ENCODE measurements at regions not wholly inside any gene's neighbourhood (a gene's known extent, or its start where the extent isn't known, plus 50 kb on each side); places are given as distances from the start of the nearest gene placed in this dataset.

DNA sequence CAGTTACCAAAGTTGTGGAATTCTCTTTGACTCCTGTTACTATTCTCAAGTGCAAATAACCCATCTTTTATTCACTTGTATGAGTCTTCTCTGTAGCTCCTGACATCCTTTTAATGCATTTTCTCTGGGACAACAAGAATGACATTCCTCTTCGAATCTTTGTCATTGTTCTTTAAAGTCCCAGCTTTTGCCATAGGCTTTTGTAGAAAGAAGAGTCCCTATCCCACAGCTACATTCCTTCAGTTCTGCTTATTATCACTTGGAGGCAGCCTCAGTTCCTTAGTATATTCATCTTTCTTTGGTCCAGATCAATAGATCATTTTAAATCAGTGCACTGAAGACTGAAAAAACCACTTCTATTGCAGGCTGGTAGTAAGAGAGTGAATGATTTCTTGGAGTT lies 560.2 kb downstream of the DACH1 start:
- ATAC-seq: no peak
- TF ChIP-seq TCF4 (CRISPR knock-in tag; IDR thresholded peaks at IDR 0.05; ENCODE audit: borderline replicate concordance) (no peak), TOX (CRISPR knock-in tag; IDR thresholded peaks at IDR 0.05; ENCODE audit: borderline replicate concordance) (no peak), OSR1 (CRISPR knock-in tag; IDR thresholded peaks at IDR 0.05) (no peak), ISL1 (CRISPR knock-in tag; IDR thresholded peaks at IDR 0.05) (no peak), GLIS3 (CRISPR knock-in tag; IDR thresholded peaks at IDR 0.05) (no peak), CSDC2 (CRISPR knock-in tag; IDR thresholded peaks at IDR 0.05) (no peak), ZNF565 (CRISPR knock-in tag; conservative IDR thresholded peaks at IDR 0.05; ENCODE audit: low read depth) (no peak), ESRRG (CRISPR knock-in tag; IDR thresholded peaks at IDR 0.05) (no peak)
- TF ChIP-seq, protein P1, sequence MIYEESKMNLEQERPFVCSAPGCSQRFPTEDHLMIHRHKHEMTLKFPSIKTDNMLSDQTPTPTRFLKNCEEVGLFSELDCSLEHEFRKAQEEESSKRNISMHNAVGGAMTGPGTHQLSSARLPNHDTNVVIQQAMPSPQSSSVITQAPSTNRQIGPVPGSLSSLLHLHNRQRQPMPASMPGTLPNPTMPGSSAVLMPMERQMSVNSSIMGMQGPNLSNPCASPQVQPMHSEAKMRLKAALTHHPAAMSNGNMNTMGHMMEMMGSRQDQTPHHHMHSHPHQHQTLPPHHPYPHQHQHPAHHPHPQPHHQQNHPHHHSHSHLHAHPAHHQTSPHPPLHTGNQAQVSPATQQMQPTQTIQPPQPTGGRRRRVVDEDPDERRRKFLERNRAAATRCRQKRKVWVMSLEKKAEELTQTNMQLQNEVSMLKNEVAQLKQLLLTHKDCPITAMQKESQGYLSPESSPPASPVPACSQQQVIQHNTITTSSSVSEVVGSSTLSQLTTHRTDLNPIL (CRISPR knock-in tag; IDR thresholded peaks at IDR 0.05; ENCODE audit: low read depth): no peak
- TF ChIP-seq, protein P2, sequence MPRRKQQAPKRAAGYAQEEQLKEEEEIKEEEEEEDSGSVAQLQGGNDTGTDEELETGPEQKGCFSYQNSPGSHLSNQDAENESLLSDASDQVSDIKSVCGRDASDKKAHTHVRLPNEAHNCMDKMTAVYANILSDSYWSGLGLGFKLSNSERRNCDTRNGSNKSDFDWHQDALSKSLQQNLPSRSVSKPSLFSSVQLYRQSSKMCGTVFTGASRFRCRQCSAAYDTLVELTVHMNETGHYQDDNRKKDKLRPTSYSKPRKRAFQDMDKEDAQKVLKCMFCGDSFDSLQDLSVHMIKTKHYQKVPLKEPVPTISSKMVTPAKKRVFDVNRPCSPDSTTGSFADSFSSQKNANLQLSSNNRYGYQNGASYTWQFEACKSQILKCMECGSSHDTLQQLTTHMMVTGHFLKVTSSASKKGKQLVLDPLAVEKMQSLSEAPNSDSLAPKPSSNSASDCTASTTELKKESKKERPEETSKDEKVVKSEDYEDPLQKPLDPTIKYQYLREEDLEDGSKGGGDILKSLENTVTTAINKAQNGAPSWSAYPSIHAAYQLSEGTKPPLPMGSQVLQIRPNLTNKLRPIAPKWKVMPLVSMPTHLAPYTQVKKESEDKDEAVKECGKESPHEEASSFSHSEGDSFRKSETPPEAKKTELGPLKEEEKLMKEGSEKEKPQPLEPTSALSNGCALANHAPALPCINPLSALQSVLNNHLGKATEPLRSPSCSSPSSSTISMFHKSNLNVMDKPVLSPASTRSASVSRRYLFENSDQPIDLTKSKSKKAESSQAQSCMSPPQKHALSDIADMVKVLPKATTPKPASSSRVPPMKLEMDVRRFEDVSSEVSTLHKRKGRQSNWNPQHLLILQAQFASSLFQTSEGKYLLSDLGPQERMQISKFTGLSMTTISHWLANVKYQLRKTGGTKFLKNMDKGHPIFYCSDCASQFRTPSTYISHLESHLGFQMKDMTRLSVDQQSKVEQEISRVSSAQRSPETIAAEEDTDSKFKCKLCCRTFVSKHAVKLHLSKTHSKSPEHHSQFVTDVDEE (CRISPR knock-in tag; IDR thresholded peaks at IDR 0.05): no peak
- TF ChIP-seq, protein P3, sequence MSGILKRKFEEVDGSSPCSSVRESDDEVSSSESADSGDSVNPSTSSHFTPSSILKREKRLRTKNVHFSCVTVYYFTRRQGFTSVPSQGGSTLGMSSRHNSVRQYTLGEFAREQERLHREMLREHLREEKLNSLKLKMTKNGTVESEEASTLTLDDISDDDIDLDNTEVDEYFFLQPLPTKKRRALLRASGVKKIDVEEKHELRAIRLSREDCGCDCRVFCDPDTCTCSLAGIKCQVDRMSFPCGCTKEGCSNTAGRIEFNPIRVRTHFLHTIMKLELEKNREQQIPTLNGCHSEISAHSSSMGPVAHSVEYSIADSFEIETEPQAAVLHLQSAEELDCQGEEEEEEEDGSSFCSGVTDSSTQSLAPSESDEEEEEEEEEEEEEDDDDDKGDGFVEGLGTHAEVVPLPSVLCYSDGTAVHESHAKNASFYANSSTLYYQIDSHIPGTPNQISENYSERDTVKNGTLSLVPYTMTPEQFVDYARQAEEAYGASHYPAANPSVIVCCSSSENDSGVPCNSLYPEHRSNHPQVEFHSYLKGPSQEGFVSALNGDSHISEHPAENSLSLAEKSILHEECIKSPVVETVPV (CRISPR knock-in tag; IDR thresholded peaks at IDR 0.05): no peak

DNA sequence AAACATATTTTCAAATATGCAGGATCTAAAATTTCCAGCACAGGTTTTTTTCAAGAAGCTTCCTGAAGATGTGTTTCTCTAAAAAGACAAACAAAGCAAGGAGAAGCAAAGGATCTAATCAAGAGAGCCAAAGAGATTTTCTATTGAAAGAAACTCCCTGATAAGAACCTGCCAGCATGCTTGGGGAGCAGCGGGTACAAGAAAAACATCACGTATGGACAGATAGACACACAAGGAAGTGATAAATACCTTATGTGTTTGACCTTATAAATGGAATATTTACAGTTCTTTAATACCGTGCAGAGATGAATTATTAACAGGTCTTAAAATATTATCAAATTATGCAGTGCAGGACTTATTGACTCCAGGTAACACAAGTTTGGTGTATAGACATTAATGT lies 562.1 kb downstream of the DACH1 start:
- ATAC-seq: no peak
- no peak for TF ChIP-seq GLIS3 (CRISPR knock-in tag; IDR thresholded peaks at IDR 0.05)
- TF ChIP-seq ESRRG (CRISPR knock-in tag; IDR thresholded peaks at IDR 0.05): no peak
- TF ChIP-seq, protein P4, sequence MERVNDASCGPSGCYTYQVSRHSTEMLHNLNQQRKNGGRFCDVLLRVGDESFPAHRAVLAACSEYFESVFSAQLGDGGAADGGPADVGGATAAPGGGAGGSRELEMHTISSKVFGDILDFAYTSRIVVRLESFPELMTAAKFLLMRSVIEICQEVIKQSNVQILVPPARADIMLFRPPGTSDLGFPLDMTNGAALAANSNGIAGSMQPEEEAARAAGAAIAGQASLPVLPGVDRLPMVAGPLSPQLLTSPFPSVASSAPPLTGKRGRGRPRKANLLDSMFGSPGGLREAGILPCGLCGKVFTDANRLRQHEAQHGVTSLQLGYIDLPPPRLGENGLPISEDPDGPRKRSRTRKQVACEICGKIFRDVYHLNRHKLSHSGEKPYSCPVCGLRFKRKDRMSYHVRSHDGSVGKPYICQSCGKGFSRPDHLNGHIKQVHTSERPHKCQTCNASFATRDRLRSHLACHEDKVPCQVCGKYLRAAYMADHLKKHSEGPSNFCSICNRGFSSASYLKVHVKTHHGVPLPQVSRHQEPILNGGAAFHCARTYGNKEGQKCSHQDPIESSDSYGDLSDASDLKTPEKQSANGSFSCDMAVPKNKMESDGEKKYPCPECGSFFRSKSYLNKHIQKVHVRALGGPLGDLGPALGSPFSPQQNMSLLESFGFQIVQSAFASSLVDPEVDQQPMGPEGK (CRISPR knock-in tag; IDR thresholded peaks at IDR 0.05; ENCODE audit: borderline replicate concordance): no peak
- TF ChIP-seq, protein P1 (CRISPR knock-in tag; IDR thresholded peaks at IDR 0.05; ENCODE audit: low read depth): no peak
- TF ChIP-seq ZNF565 (CRISPR knock-in tag; conservative IDR thresholded peaks at IDR 0.05; ENCODE audit: low read depth): no peak
- no peak for TF ChIP-seq TCF4 (CRISPR knock-in tag; IDR thresholded peaks at IDR 0.05; ENCODE audit: borderline replicate concordance)

DNA sequence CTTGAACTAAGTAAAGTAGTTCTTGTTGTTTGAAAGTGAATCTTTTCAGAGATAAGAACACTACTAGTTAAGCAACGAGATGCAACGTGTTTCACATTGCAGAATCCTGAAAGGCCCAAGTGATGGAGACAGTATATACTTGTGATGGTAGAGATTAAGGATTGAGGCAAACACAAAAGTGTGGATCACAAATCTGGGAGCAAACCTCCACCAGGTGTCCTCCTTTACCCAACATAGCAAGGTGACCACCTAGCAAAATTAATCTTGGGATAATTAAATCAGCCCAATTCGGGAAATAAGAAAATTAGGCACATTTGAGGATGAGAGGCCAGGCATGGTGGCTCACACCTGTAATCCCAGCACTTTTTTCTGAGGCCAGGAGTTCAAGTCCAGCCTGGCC lies 563.9 kb downstream of the DACH1 start:
- no peak for ATAC-seq
- TF ChIP-seq, protein P5, sequence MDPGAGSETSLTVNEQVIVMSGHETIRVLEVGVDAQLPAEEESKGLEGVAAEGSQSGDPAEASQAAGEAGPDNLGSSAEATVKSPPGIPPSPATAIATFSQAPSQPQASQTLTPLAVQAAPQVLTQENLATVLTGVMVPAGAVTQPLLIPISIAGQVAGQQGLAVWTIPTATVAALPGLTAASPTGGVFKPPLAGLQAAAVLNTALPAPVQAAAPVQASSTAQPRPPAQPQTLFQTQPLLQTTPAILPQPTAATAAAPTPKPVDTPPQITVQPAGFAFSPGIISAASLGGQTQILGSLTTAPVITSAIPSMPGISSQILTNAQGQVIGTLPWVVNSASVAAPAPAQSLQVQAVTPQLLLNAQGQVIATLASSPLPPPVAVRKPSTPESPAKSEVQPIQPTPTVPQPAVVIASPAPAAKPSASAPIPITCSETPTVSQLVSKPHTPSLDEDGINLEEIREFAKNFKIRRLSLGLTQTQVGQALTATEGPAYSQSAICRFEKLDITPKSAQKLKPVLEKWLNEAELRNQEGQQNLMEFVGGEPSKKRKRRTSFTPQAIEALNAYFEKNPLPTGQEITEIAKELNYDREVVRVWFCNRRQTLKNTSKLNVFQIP (CRISPR knock-in tag; IDR thresholded peaks at IDR 0.05; ENCODE audit: borderline replicate concordance, low read depth): no peak
- TF ChIP-seq TOX (CRISPR knock-in tag; IDR thresholded peaks at IDR 0.05; ENCODE audit: borderline replicate concordance): no peak
- TF ChIP-seq, protein P4 (CRISPR knock-in tag; IDR thresholded peaks at IDR 0.05; ENCODE audit: borderline replicate concordance): no peak
- TF ChIP-seq, protein P3 (CRISPR knock-in tag; IDR thresholded peaks at IDR 0.05): no peak
- no peak for TF ChIP-seq GLIS3 (CRISPR knock-in tag; IDR thresholded peaks at IDR 0.05)
- no peak for TF ChIP-seq ZNF8 (CRISPR knock-in tag; IDR thresholded peaks at IDR 0.05)
- TF ChIP-seq OSR1 (CRISPR knock-in tag; IDR thresholded peaks at IDR 0.05): no peak

All from SK-N-SH treated with all-trans-retinoic acid at 6 μM for 48 hours (cell line).